Nephron progenitor cell (in vitro differentiated cells): ENCODE measurements at regions not wholly inside any gene's neighbourhood (a gene's known extent, or its start where the extent isn't known, plus 50 kb on each side); places are given as distances from the start of the nearest gene placed in this dataset.
A peak's percentile ranks its signal among the peaks of the same experiment; 100 is the strongest.

ENCODE experiments used
- DNase-seq: peaks from one replicate; pipeline ENCODE4 v3.0.0; 2021
- H3K27ac Mint-ChIP-seq: 2 replicates; pipeline ENCODE4 v1.8.0; 2021; ENCODE audit warnings: mild to moderate bottlenecking, moderate library complexity, mixed read lengths
- H3K27me3 Mint-ChIP-seq: 2 replicates; pipeline ENCODE4 v1.8.0; 2021; ENCODE audit warnings: mild to moderate bottlenecking, low read depth, mixed read lengths; ENCODE audit not compliant: poor library complexity
- H3K36me3 Mint-ChIP-seq: 2 replicates; pipeline ENCODE4 v1.8.0; 2021; ENCODE audit warnings: low read depth, mixed read lengths
- H3K4me1 Mint-ChIP-seq: 2 replicates; pipeline ENCODE4 v1.8.0; 2021; ENCODE audit warnings: mixed read lengths
- H3K4me3 Mint-ChIP-seq: 2 replicates; pipeline ENCODE4 v1.8.0; 2021; ENCODE audit warnings: mild to moderate bottlenecking, moderate library complexity, mixed read lengths
- H3K9me3 Mint-ChIP-seq: 2 replicates; pipeline ENCODE4 v1.8.0; 2021; ENCODE audit warnings: mild to moderate bottlenecking, moderate library complexity, mixed read lengths
- TF ChIP-seq, protein P1 (sequence below): fragments of 200-600 bp; sonication (generic); IDR thresholded peaks from 2 replicates; pipeline ENCODE4 v1.5.0; 2021; ENCODE audit warnings: antibody characterized with exemption

DNA sequence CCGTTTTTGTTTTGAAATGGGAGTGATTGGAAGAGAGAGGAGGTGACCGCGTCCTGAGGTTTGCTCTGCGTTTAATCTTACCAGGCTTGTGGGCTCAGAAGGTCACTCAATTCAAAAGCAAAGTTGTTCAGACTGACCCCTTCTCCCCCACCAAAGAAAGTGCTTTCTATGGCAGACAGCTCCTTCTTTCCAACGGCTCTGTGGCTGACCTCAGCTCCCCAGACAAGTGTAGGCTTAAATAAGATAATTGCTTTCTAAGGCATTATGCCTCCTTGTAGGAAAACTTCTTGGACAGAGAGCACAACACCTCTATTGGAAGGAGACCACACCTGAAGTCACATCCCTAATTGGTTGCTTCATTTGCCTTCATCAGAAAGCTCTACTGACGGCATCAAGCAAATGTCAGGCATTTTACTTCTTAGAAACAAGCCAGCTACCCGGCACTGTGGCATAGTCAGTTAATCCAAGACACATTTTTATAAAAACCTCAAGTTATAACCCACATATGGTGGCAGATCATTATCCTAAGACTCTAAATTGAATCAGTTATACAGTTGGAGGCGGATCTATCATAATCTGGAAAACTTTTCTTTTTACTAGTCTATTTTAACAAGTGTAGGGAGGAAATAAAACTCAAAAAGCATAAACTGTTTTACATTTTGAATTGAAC is 94.9 kb downstream of the TMEM174 start:
- peaks cover 38% of the 10 kb centered on the region for H3K4me1 Mint-ChIP-seq
- no peak for DNase-seq
- no peak overlapping the region for H3K4me3 Mint-ChIP-seq
- H3K9me3 Mint-ChIP-seq = no peaks in the 10 kb centered on the region
- TF ChIP-seq, protein P1, sequence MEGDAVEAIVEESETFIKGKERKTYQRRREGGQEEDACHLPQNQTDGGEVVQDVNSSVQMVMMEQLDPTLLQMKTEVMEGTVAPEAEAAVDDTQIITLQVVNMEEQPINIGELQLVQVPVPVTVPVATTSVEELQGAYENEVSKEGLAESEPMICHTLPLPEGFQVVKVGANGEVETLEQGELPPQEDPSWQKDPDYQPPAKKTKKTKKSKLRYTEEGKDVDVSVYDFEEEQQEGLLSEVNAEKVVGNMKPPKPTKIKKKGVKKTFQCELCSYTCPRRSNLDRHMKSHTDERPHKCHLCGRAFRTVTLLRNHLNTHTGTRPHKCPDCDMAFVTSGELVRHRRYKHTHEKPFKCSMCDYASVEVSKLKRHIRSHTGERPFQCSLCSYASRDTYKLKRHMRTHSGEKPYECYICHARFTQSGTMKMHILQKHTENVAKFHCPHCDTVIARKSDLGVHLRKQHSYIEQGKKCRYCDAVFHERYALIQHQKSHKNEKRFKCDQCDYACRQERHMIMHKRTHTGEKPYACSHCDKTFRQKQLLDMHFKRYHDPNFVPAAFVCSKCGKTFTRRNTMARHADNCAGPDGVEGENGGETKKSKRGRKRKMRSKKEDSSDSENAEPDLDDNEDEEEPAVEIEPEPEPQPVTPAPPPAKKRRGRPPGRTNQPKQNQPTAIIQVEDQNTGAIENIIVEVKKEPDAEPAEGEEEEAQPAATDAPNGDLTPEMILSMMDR = no peak
- peaks cover 17% of the 10 kb centered on the region for H3K27me3 Mint-ChIP-seq
- no peak overlapping the region for H3K27ac Mint-ChIP-seq
- no peaks in the 10 kb centered on the region for H3K36me3 Mint-ChIP-seq

DNA sequence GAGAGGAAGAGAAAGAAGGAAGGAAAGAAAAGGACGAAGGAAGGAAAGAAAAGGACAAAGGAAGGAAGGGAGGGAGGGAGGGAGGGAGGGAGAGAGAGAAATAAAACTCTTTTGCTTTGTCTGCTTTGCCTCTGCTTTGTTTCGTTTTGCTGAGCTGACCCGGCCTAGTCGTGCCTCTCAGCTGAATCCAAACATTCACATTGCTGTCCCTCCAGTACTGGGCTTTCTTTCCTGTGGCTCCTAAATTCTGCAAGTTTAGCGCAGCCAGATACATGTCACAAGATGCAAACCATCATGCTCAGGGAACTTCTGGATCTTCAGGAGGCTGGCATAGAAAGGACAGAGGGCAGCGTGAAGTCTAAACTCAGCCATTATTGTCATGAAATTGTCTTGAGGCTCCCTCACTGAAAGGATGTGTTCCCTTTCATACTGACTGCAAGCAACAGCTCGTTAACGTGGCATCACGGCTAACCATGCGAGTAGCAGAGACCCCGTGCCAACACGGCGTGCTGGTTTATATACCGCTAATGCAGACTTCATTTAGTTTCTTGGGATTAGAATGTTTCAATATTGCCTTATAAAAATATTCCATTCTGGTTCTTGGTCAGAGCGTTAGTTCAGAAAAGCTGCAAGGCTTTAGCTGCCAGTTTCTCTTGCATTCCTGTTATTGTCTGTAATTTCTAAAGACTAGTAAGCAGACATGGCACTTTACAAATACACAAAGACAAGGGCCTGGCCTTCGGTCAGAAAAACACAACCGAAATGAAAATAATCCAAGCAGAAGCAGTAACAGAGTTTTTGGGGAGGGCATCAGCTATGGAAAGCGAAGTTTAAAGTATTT is 94.2 kb downstream of the TMEM174 start:
- TF ChIP-seq, protein P1 = no peak
- Mint-ChIP-seq H3K36me3 (no peaks in the 10 kb centered on the region), H3K27me3 (peaks cover 24% of the 10 kb centered on the region), H3K4me1 (peaks cover 38% of the 10 kb centered on the region), H3K4me3 (no peak overlapping the region), H3K27ac (peak overlapping the region; percentile 13), H3K9me3 (no peaks in the 10 kb centered on the region)
- no peak for DNase-seq

DNA sequence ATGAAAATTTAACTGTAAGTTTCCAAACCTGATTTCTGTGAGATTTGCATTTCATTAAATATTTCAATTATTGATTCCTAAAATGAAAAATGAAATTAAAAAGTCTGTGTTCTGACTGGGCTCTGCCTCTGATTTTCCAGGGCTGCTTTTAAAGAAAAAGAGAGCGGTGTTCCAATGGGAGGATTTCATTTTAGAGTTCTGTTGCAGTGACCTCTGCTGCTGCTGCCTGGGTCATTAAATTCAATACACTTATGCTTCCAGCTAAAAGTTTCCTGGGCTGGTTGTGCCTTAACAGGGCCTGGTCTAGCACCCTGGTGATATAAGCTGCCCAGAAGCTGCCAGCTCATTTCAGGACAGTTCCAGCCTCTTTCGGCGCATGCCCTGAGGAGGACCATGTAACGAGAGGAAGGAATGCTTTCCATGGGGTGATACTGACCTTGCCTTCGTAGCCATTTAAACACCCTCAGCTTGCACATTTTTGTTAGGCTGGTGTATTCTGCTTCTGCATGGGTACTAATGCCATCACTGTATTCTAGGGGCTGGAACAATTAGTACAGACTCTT is 93.3 kb downstream of the TMEM174 start:
- DNase-seq = no peak
- H3K27me3 Mint-ChIP-seq = peaks cover 27% of the 10 kb centered on the region
- H3K4me1 Mint-ChIP-seq = peaks cover 38% of the 10 kb centered on the region
- no peak overlapping the region for H3K4me3 Mint-ChIP-seq
- TF ChIP-seq, protein P1 = no peak
- H3K27ac Mint-ChIP-seq = no peak overlapping the region
- H3K36me3 Mint-ChIP-seq = no peaks in the 10 kb centered on the region
- H3K9me3 Mint-ChIP-seq = no peaks in the 10 kb centered on the region

DNA sequence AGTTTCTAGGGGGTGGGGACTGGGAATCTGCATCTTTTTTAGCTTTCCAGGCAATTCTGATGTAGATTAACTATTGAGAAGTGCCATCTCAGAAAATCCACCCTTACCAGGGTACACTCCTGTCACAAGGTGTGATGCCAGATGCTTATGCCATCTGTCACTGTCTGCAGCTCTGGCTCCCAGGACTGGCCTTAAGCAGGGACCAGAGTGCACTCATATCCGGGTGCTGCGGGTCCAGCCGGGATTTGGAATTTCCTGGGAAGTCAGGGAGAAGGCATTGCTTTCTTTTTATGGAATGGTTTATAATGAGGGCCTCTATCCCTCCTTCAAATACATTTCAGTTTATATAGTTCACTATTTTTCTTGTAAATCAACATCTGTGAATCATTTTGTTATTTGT is 92.6 kb downstream of the TMEM174 start:
- H3K9me3 Mint-ChIP-seq = no peaks in the 10 kb centered on the region
- DNase-seq = no peak
- no peak overlapping the region for H3K4me3 Mint-ChIP-seq
- no peak overlapping the region for H3K27ac Mint-ChIP-seq
- TF ChIP-seq, protein P1 = no peak
- H3K36me3 Mint-ChIP-seq = no peaks in the 10 kb centered on the region
- peaks cover 38% of the 10 kb centered on the region for H3K4me1 Mint-ChIP-seq
- peaks cover 26% of the 10 kb centered on the region for H3K27me3 Mint-ChIP-seq

DNA sequence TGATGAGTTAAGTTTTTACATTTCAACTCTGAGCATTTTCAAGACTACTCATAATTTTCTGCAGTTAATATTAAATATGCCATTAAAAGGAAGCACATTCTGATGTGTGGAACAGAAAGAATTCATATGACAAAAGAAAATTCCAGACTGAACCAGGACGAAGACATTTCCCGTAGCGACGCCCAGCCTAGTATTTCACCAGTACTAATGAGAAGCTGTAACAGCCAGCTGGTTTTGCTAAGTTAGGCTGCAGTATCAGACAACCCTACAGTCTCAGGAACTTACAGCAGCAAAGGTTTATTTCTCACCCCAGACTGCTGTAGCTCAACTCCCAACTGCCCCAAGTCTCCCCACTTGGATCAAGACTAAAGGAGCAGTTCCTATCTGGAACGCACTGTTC is 91.6 kb downstream of the TMEM174 start:
- H3K27ac Mint-ChIP-seq = no peak overlapping the region
- H3K9me3 Mint-ChIP-seq = no peaks in the 10 kb centered on the region
- no peak overlapping the region for H3K4me3 Mint-ChIP-seq
- H3K4me1 Mint-ChIP-seq = peaks cover 38% of the 10 kb centered on the region
- peaks cover 21% of the 10 kb centered on the region for H3K27me3 Mint-ChIP-seq
- no peaks in the 10 kb centered on the region for H3K36me3 Mint-ChIP-seq
- TF ChIP-seq, protein P1 = no peak
- DNase-seq = no peak
